ENCODE measurements at regions not wholly inside any gene's neighbourhood (a gene's known extent, or its start where the extent isn't known, plus 50 kb on each side); places are given as distances from the start of the nearest gene placed in this dataset.
"Not testable (repeated sequence)": the region's sequence is repeated elsewhere in the genome, so short reads cannot be mapped to it uniquely, and the experiment has no call there.

DNA sequence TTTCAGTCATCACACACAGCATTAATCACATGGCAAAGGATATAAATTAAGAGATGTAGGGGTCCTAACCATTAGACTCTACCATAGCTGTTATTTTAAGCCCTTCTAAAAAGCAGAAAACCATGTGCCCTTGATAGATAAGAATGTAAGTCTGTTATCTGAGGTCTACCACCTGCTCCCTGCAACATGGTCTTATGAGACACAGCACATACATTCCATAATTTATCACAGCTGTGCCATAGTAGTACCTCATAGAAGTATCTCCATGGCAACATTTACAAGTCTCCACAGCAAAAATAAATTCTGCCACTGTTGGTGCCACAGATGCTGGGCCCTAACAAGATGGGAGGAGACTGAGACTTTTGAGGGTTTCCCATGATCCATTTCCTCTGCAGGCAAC, 265.4 kb downstream of the KDM5D start:
- H3K4me1 ChIP-seq (ENCODE audit: control insufficient read depth in 3 of 3, insufficient read depth in 3 of 3, low read length in 3 of 3) = no peaks in the 10 kb centered on the region
- no peaks in the 10 kb centered on the region for H3K27me3 ChIP-seq (ENCODE audit: control insufficient read depth in 3 of 3, insufficient read depth in 3 of 3, low read length in 3 of 3)
- no peak overlapping the region for H3K9ac ChIP-seq (ENCODE audit: low read depth in 1 of 3, low read length in 3 of 3)
- H3K27ac ChIP-seq (ENCODE audit: low read depth, low read length) = no peak overlapping the region
- H3K9me3 ChIP-seq (ENCODE audit: control insufficient read depth in 3 of 3, low read length in 3 of 3) = no peaks in the 10 kb centered on the region
- no peaks in the 10 kb centered on the region for H3K36me3 ChIP-seq (ENCODE audit: control insufficient read depth in 3 of 3, insufficient read depth in 3 of 3, low read length in 3 of 3)
- no peak overlapping the region for H3K4me3 ChIP-seq (ENCODE audit: low read length in 3 of 3)

- Histone ChIP-seq H3K27ac (ENCODE audit: low read depth, low read length) (no peak overlapping the region), H3K27me3 (ENCODE audit: control insufficient read depth in 3 of 3, insufficient read depth in 3 of 3, low read length in 3 of 3) (no peaks in the 10 kb centered on the region), H3K4me3 (ENCODE audit: low read length in 3 of 3) (no peak overlapping the region), H3K9me3 (ENCODE audit: control insufficient read depth in 3 of 3, low read length in 3 of 3) (no peaks in the 10 kb centered on the region), H3K9ac (ENCODE audit: low read depth in 1 of 3, low read length in 3 of 3) (no peak overlapping the region), H3K4me1 (ENCODE audit: control insufficient read depth in 3 of 3, insufficient read depth in 3 of 3, low read length in 3 of 3) (no peaks in the 10 kb centered on the region), H3K36me3 (ENCODE audit: control insufficient read depth in 3 of 3, insufficient read depth in 3 of 3, low read length in 3 of 3) (no peaks in the 10 kb centered on the region)
Measured at GRCh38 chrY:19477959-19478358, 266.6 kb downstream of the KDM5D start.

DNA sequence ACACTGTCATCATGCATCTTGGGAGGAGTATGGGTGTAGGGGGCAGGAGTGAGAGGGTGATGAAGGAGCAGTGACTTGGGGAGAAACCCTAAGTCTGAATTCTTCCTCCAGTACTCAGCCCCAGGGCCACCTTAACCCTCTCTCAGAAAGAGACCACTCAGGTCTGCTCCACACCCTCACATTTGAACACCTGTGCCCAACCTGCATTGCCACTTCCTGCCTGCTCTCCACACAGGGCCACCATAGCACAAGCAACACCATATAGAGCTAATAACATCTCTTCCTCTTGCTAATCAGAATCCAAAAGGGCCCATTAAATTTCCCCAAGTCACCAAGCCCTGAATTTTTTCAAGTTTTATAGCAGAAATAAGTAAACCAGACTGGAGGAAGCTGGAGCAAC, 278.7 kb downstream of the KDM5D start:
- Histone ChIP-seq H3K27ac (ENCODE audit: low read depth, low read length) (no peak overlapping the region), H3K4me1 (ENCODE audit: control insufficient read depth in 3 of 3, insufficient read depth in 3 of 3, low read length in 3 of 3) (no peaks in the 10 kb centered on the region), H3K9me3 (ENCODE audit: control insufficient read depth in 3 of 3, low read length in 3 of 3) (no peaks in the 10 kb centered on the region), H3K9ac (ENCODE audit: low read depth in 1 of 3, low read length in 3 of 3) (no peak overlapping the region), H3K4me3 (ENCODE audit: low read length in 3 of 3) (no peak overlapping the region), H3K36me3 (ENCODE audit: control insufficient read depth in 3 of 3, insufficient read depth in 3 of 3, low read length in 3 of 3) (no peaks in the 10 kb centered on the region), H3K27me3 (ENCODE audit: control insufficient read depth in 3 of 3, insufficient read depth in 3 of 3, low read length in 3 of 3) (no peaks in the 10 kb centered on the region)

GRCh38 chrY:19456855-19457448, 287.6 kb downstream of the KDM5D start:
- Histone ChIP-seq H3K4me1 (ENCODE audit: control insufficient read depth in 3 of 3, insufficient read depth in 3 of 3, low read length in 3 of 3) (no peaks in the 10 kb centered on the region), H3K9me3 (ENCODE audit: control insufficient read depth in 3 of 3, low read length in 3 of 3) (no peaks in the 10 kb centered on the region), H3K9ac (ENCODE audit: low read depth in 1 of 3, low read length in 3 of 3) (no peak overlapping the region), H3K27me3 (ENCODE audit: control insufficient read depth in 3 of 3, insufficient read depth in 3 of 3, low read length in 3 of 3) (no peaks in the 10 kb centered on the region), H3K36me3 (ENCODE audit: control insufficient read depth in 3 of 3, insufficient read depth in 3 of 3, low read length in 3 of 3) (no peaks in the 10 kb centered on the region), H3K4me3 (ENCODE audit: low read length in 3 of 3) (no peak overlapping the region), H3K27ac (ENCODE audit: low read depth, low read length) (no peak overlapping the region)

DNA sequence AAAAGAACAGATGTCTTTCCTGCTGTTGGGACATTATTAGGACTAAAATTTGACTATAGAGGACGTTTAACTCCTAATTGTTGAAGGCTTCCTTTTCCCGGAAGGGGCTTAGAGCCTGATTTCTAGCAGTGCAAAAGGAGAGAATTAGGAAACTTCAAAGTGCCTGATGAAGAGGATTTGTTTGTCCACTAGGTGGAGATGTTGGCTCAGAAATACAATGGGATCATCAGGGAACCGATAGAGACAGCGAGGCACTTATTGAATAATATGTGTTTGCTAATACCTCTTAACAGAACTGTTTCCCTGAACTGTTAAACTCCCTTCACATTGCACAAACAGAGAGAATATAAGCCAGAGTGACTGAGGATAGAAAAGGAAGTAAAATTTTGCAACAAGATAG, 311.5 kb downstream of the KDM5D start:
- Histone ChIP-seq H3K4me3 (ENCODE audit: low read length in 3 of 3) (no peak overlapping the region), H3K27me3 (ENCODE audit: control insufficient read depth in 3 of 3, insufficient read depth in 3 of 3, low read length in 3 of 3) (no peaks in the 10 kb centered on the region), H3K9ac (ENCODE audit: low read depth in 1 of 3, low read length in 3 of 3) (no peak overlapping the region), H3K36me3 (ENCODE audit: control insufficient read depth in 3 of 3, insufficient read depth in 3 of 3, low read length in 3 of 3) (no peaks in the 10 kb centered on the region), H3K27ac (ENCODE audit: low read depth, low read length) (no peak overlapping the region), H3K4me1 (ENCODE audit: control insufficient read depth in 3 of 3, insufficient read depth in 3 of 3, low read length in 3 of 3) (no peaks in the 10 kb centered on the region), H3K9me3 (ENCODE audit: control insufficient read depth in 3 of 3, low read length in 3 of 3) (no peaks in the 10 kb centered on the region)

DNA sequence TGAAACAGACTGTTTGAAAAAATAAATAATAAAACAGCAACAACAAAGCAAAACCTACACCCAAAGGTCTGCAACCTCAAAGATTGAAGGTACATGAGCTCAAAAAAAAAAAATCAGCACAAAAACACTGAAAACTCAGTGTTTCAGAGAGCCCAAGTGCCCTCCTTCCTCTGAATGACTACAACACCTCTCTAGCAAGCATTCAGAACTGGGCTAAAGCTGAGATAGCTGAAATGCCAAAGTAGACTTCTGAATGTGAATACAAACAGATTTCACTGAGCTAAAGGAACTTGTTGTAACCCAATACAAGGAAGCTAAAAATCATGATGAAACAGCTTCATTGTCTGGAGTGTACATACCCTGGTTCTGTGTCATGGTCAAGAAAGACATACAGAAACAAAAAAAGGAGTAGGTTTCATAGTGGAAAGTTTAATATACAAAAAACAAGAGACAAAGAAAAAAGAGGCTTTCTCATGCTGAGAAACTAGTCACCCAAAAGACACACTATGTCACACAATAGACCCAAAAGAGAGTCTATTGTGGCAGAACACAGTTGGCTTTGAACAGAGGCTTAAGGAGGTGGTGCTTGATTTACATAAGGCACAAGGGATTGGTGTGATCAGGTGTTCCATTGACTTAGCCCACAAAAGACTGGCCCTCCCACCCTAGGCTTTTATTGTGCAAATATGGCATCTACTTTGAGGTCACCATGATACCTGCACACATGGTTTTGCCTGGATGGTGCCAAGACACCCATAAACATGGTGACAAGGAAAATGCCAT, 316.6 kb downstream of the KDM5D start:
- Histone ChIP-seq H3K9me3 (ENCODE audit: control insufficient read depth in 3 of 3, low read length in 3 of 3) (no peaks in the 10 kb centered on the region), H3K9ac (ENCODE audit: low read depth in 1 of 3, low read length in 3 of 3) (no peak overlapping the region), H3K27ac (ENCODE audit: low read depth, low read length) (no peak overlapping the region), H3K27me3 (ENCODE audit: control insufficient read depth in 3 of 3, insufficient read depth in 3 of 3, low read length in 3 of 3) (no peaks in the 10 kb centered on the region), H3K4me3 (ENCODE audit: low read length in 3 of 3) (no peak overlapping the region), H3K4me1 (ENCODE audit: control insufficient read depth in 3 of 3, insufficient read depth in 3 of 3, low read length in 3 of 3) (no peaks in the 10 kb centered on the region), H3K36me3 (ENCODE audit: control insufficient read depth in 3 of 3, insufficient read depth in 3 of 3, low read length in 3 of 3) (no peaks in the 10 kb centered on the region)

DNA sequence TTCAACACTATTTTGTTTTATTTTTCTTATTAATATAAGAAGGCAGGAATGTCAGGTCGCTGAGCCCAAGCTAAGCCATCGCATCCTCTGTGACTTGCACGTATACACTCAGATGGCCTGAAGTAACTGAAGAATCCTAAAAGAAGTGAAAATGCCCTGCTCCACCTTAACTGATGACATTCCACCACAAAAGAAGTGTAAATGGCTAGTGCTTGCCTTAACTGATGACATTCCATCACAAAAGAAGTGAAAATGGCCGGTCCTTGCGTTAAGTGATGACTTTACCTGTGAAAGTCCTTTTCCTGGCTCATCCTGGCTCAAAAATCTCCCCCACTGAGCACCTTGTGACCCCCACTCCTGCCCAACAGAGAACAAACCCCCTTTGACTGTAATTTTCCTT, 317.3 kb downstream of the KDM5D start:
- H3K27me3 ChIP-seq (ENCODE audit: control insufficient read depth in 3 of 3, insufficient read depth in 3 of 3, low read length in 3 of 3); H3K36me3 ChIP-seq (ENCODE audit: control insufficient read depth in 3 of 3, insufficient read depth in 3 of 3, low read length in 3 of 3); H3K9ac ChIP-seq (ENCODE audit: low read depth in 1 of 3, low read length in 3 of 3); H3K27ac ChIP-seq (ENCODE audit: low read depth, low read length); H3K4me3 ChIP-seq (ENCODE audit: low read length in 3 of 3); H3K9me3 ChIP-seq (ENCODE audit: control insufficient read depth in 3 of 3, low read length in 3 of 3); H3K4me1 ChIP-seq (ENCODE audit: control insufficient read depth in 3 of 3, insufficient read depth in 3 of 3, low read length in 3 of 3): not testable (repeated sequence)

DNA sequence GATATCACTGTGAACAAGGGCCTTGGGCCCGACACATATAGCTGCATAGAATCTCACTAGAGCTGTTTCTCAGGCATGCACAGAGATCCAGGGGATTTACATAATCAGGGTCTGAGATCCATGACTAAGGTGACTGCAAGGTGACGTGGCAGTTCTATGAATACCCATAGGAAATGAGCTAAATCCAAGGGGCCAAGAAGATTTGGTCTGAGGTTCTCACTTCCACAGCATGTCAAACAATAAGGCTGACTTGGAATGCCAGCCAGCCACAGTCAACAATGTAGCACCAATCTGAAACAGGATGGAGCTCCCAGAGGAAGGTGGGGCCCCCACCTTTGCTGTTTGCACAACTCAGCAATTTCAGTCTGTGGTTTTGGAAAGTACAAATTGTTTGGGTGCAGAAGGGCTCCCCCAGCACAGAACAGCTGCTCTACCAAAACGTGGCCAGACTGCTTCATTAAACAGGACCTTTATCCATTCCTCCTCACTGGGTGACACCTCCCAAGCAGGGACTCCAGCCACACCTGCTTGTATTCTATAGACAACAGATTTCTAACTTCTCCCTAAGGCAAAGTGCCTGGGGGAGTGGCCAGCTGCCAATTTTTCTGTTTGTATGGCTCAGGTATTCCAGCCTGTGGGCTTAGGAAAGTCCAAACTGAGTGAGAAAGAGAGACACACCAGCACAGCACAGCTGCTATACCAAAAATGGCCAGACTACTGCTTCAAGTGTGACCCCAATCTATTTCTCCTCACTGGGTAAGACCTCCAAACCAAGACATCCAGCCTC, 333.4 kb downstream of the KDM5D start:
- Histone ChIP-seq H3K9me3 (ENCODE audit: control insufficient read depth in 3 of 3, low read length in 3 of 3) (no peaks in the 10 kb centered on the region), H3K36me3 (ENCODE audit: control insufficient read depth in 3 of 3, insufficient read depth in 3 of 3, low read length in 3 of 3) (no peaks in the 10 kb centered on the region), H3K27ac (ENCODE audit: low read depth, low read length) (no peak overlapping the region), H3K9ac (ENCODE audit: low read depth in 1 of 3, low read length in 3 of 3) (no peak overlapping the region), H3K27me3 (ENCODE audit: control insufficient read depth in 3 of 3, insufficient read depth in 3 of 3, low read length in 3 of 3) (no peaks in the 10 kb centered on the region), H3K4me1 (ENCODE audit: control insufficient read depth in 3 of 3, insufficient read depth in 3 of 3, low read length in 3 of 3) (no peaks in the 10 kb centered on the region), H3K4me3 (ENCODE audit: low read length in 3 of 3) (no peak overlapping the region)

GRCh38 chrY:19406246-19406645, 338.3 kb downstream of the KDM5D start:
- H3K9me3 ChIP-seq (ENCODE audit: control insufficient read depth in 3 of 3, low read length in 3 of 3) = no peaks in the 10 kb centered on the region
- H3K27me3 ChIP-seq (ENCODE audit: control insufficient read depth in 3 of 3, insufficient read depth in 3 of 3, low read length in 3 of 3) = no peaks in the 10 kb centered on the region
- H3K4me1 ChIP-seq (ENCODE audit: control insufficient read depth in 3 of 3, insufficient read depth in 3 of 3, low read length in 3 of 3) = no peaks in the 10 kb centered on the region
- no peaks in the 10 kb centered on the region for H3K36me3 ChIP-seq (ENCODE audit: control insufficient read depth in 3 of 3, insufficient read depth in 3 of 3, low read length in 3 of 3)
- H3K27ac ChIP-seq (ENCODE audit: low read depth, low read length) = no peak overlapping the region
- H3K9ac ChIP-seq (ENCODE audit: low read depth in 1 of 3, low read length in 3 of 3) = no peak overlapping the region
- H3K4me3 ChIP-seq (ENCODE audit: low read length in 3 of 3) = no peak overlapping the region

GRCh38 chrY:19405598-19405997, 338.9 kb downstream of the KDM5D start:
- H3K9ac ChIP-seq (ENCODE audit: low read depth in 1 of 3, low read length in 3 of 3) = no peak overlapping the region
- no peaks in the 10 kb centered on the region for H3K4me1 ChIP-seq (ENCODE audit: control insufficient read depth in 3 of 3, insufficient read depth in 3 of 3, low read length in 3 of 3)
- no peak overlapping the region for H3K4me3 ChIP-seq (ENCODE audit: low read length in 3 of 3)
- no peaks in the 10 kb centered on the region for H3K36me3 ChIP-seq (ENCODE audit: control insufficient read depth in 3 of 3, insufficient read depth in 3 of 3, low read length in 3 of 3)
- H3K9me3 ChIP-seq (ENCODE audit: control insufficient read depth in 3 of 3, low read length in 3 of 3) = no peaks in the 10 kb centered on the region
- H3K27ac ChIP-seq (ENCODE audit: low read depth, low read length) = no peak overlapping the region
- no peaks in the 10 kb centered on the region for H3K27me3 ChIP-seq (ENCODE audit: control insufficient read depth in 3 of 3, insufficient read depth in 3 of 3, low read length in 3 of 3)
